ENCODE measurements at regions not wholly inside any gene's neighbourhood (a gene's known extent, or its start where the extent isn't known, plus 50 kb on each side); places are given as distances from the start of the nearest gene placed in this dataset.

DNA sequence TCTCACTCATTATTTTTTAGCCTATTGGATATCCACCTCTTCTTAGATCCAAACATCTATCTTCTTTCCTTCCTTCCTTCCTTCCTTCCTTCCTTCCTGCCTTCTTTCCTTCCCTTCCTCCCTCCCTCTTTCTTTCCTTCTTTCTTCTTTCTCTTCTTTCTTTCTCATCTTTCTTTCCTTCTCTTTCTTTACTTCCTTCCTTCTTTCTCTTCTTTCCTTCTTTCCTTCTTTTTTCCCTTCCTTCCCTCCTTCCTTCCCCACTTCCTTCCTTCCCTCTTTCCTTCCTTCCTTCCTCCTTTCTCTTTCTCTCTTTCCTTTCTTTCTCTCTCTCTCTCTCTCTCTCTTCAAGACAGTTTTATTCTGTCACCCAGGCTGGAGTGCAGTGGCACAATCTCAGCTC, 1239.8 kb downstream of the PCDH7 start:
- TF ChIP-seq, protein P1, sequence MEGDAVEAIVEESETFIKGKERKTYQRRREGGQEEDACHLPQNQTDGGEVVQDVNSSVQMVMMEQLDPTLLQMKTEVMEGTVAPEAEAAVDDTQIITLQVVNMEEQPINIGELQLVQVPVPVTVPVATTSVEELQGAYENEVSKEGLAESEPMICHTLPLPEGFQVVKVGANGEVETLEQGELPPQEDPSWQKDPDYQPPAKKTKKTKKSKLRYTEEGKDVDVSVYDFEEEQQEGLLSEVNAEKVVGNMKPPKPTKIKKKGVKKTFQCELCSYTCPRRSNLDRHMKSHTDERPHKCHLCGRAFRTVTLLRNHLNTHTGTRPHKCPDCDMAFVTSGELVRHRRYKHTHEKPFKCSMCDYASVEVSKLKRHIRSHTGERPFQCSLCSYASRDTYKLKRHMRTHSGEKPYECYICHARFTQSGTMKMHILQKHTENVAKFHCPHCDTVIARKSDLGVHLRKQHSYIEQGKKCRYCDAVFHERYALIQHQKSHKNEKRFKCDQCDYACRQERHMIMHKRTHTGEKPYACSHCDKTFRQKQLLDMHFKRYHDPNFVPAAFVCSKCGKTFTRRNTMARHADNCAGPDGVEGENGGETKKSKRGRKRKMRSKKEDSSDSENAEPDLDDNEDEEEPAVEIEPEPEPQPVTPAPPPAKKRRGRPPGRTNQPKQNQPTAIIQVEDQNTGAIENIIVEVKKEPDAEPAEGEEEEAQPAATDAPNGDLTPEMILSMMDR (conservative IDR thresholded peaks at IDR 0.05; ENCODE audit: low read length): no peak
- H3K4me3 ChIP-seq (ENCODE audit: low read length): no peak overlapping the region
- no peak for DNase-seq (ENCODE audit: low read depth)

DNA sequence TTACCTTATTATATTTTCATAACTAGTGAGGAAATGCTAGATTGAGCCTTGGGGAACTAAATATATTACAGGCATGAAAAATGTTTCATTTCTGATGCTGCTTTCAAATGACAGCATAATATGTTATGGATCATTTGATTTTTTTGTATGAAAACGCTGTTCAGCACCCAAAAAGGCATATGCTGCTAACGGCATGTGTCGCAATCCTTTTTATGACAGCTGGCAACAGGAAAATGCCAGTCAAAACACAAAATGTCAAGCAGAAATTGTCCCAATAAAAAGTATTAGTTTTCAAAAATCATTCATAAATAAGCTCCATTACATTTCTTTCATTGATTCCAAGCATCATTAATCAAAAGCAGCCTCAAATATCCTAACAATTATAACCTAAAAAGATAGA, 1244.5 kb downstream of the PCDH7 start:
- TF ChIP-seq, protein P1 (conservative IDR thresholded peaks at IDR 0.05; ENCODE audit: low read length): no peak
- DNase-seq (ENCODE audit: low read depth): no peak

DNA sequence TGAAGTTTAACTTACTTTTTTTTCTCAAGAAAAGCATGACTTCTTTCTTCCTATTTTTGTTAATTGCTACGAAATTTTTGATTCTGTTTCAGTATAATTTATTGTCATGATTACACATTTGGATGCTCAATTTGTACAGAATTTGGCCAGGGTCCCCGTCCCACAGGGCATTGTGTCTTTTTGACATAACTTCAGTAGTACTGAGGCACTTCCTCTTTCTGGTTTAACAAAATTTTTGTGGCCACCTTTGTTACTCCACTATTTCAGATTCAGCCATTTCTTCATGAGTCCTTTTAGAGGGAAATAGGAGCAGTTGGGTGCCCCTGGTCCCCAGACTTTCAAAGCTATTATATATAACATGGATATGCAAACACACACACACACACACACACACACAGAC, 1248.7 kb downstream of the PCDH7 start:
- TF ChIP-seq, protein P1 (conservative IDR thresholded peaks at IDR 0.05; ENCODE audit: low read length): no peak

More for the DNA sequence above, 1244.5 kb downstream of the PCDH7 start:
- no peak overlapping the region for H3K4me3 ChIP-seq (ENCODE audit: low read length)

DNA sequence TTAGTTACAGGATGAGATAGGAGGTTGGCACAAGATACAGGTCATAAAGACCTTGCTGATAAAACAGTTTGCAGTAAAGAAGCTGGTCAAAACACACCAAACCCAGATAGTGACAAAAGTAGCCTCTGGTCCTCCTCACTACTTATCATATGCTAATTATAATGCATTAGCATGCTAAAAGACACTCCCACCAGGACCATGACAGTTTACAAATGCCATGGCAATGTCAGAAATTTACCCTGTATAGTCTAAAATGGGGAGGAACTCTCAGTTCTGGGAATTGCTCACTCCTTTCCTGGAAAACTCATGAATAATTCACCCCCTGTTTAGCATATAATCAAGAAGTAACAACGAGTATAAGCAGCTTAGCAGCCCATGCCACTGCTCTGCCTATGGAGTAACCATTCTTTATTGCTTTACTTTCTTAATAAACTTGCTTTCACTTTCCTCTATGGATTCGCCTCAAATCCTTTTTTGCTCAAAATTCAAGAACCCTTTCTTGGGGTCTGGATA, 1254.4 kb downstream of the PCDH7 start:
- no peak overlapping the region for H3K4me3 ChIP-seq (ENCODE audit: low read length)
- TF ChIP-seq, protein P1 (conservative IDR thresholded peaks at IDR 0.05; ENCODE audit: low read length): no peak
- no peak for DNase-seq (ENCODE audit: low read depth)

More for the DNA sequence above, 1248.7 kb downstream of the PCDH7 start:
- no peak overlapping the region for H3K4me3 ChIP-seq (ENCODE audit: low read length)
- DNase-seq (ENCODE audit: low read depth): no peak

DNA sequence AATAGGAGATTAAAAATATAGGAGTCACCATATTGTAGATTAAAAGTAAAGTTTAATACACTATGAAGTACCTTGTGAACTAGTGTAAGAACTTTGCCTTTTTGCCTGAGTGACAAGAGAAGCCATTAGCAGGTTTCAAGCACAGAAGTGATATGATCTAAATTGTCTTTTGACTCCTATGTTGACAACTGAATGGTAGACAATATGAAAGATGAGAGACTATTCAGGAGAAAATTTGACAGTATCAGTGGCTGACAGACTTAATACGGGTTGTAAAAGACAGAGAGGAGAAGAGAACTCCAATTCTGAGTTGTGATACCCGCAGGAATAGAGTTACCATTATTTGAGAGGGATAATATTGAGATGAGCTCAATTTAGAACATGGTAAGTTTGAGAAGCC, 1259.8 kb downstream of the PCDH7 start:
- DNase-seq (ENCODE audit: low read depth): no peak
- TF ChIP-seq, protein P1 (conservative IDR thresholded peaks at IDR 0.05; ENCODE audit: low read length): no peak
- no peak overlapping the region for H3K4me3 ChIP-seq (ENCODE audit: low read length)

DNA sequence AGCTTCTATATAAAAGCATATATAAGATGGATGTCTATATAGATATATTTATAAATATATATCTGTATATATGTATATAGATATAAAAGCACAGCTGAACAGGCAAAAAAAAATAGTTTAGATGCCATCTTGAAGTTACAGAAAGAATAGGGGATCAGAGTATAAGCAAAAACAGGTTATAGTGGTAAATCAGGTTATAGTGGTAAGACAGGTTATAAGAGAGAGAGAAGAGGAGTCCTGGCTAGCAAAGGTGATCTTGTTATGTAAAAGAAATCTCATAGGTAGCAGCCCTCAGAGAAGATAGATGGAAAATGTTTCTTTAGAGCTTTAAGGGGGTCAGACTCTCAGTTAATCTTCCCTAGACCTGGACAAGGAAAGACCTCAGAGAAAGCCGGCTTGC, 1263.1 kb downstream of the PCDH7 start:
- TF ChIP-seq, protein P1 (conservative IDR thresholded peaks at IDR 0.05; ENCODE audit: low read length): no peak
- DNase-seq (ENCODE audit: low read depth): no peak
- no peak overlapping the region for H3K4me3 ChIP-seq (ENCODE audit: low read length)

DNA sequence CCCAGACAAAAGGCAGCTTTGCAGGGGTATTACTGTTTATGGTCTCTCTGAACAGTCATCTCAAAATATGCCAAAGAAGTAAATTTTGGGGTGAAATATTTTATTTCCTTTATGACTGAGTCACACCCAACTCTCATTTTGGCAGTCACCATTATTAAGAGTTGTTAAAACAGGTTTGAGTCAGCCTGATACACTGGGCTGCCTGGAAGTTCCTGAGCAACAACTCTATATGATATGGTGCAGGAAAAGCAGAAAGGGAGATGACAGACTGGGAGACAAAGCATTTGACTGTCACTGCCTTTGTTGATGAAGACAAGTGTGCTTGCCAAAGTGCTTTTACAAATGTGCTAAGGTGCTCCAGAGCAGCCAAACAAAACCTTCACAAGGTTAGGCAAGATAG, 1263.5 kb downstream of the PCDH7 start:
- no peak for DNase-seq (ENCODE audit: low read depth)
- no peak overlapping the region for H3K4me3 ChIP-seq (ENCODE audit: low read length)
- TF ChIP-seq, protein P1 (conservative IDR thresholded peaks at IDR 0.05; ENCODE audit: low read length): no peak
